Progenitor cell of endocrine pancreas (in vitro differentiated cells): ENCODE measurements at regions not wholly inside any gene's neighbourhood (a gene's known extent, or its start where the extent isn't known, plus 50 kb on each side); places are given as distances from the start of the nearest gene placed in this dataset.

ENCODE experiments used
- DNase-seq: peaks from one replicate; pipeline ENCODE4 v3.0.0; 2021; ENCODE audit warnings: low spot score; ENCODE audit not compliant: unreplicated experiment
- H3K27ac Mint-ChIP-seq: 2 replicates; pipeline ENCODE4 v1.8.0; 2021; ENCODE audit warnings: mild to moderate bottlenecking, moderate library complexity, mixed read lengths
- H3K27me3 Mint-ChIP-seq: 2 replicates; pipeline ENCODE4 v1.8.0; 2021; ENCODE audit warnings: mixed read lengths
- H3K36me3 Mint-ChIP-seq: 2 replicates; pipeline ENCODE4 v1.8.0; 2022; ENCODE audit warnings: mixed read lengths; ENCODE audit not compliant: insufficient read depth
- H3K4me1 Mint-ChIP-seq: 2 replicates; pipeline ENCODE4 v1.8.0; 2021; ENCODE audit warnings: low read depth, mixed read lengths
- H3K4me3 Mint-ChIP-seq: 2 replicates; pipeline ENCODE4 v1.8.0; 2021; ENCODE audit warnings: low read depth, mild to moderate bottlenecking, moderate library complexity, mixed read lengths
- H3K9me3 Mint-ChIP-seq: 2 replicates; pipeline ENCODE4 v1.8.0; 2021; ENCODE audit warnings: low read depth, mixed read lengths
- CTCF ChIP-seq: fragments of 200-600 bp; sonication (generic); IDR thresholded peaks from one replicate; pipeline ENCODE4 v1.5.0; 2021; ENCODE audit warnings: antibody characterized with exemption, mild to moderate bottlenecking; ENCODE audit not compliant: unreplicated experiment

- Mint-ChIP-seq H3K27ac (no peak overlapping the region), H3K4me3 (no peak overlapping the region), H3K36me3 (no peaks in the 10 kb centered on the region), H3K9me3 (no peaks in the 10 kb centered on the region), H3K4me1 (no peaks in the 10 kb centered on the region), H3K27me3 (peaks cover 32% of the 10 kb centered on the region)
- no peak for DNase-seq
- no peak for TF ChIP-seq CTCF
Measured at GRCh38 chr7:68133045-68133444, 1136.4 kb downstream of the TYW1 start.

GRCh38 chr7:68143345-68143744, 1146.7 kb downstream of the TYW1 start:
- no peak overlapping the region for H3K27ac Mint-ChIP-seq
- H3K4me3 Mint-ChIP-seq = no peak overlapping the region
- peaks cover 17% of the 10 kb centered on the region for H3K9me3 Mint-ChIP-seq
- no peaks in the 10 kb centered on the region for H3K4me1 Mint-ChIP-seq
- no peaks in the 10 kb centered on the region for H3K36me3 Mint-ChIP-seq
- DNase-seq = no peak
- peaks cover 7% of the 10 kb centered on the region for H3K27me3 Mint-ChIP-seq
- TF ChIP-seq CTCF = no peak

- H3K4me3 Mint-ChIP-seq = no peak overlapping the region
- no peak overlapping the region for H3K27ac Mint-ChIP-seq
- DNase-seq = no peak
- peaks cover 3% of the 10 kb centered on the region for H3K27me3 Mint-ChIP-seq
- no peaks in the 10 kb centered on the region for H3K4me1 Mint-ChIP-seq
- H3K9me3 Mint-ChIP-seq = peaks cover 17% of the 10 kb centered on the region
- TF ChIP-seq CTCF = no peak
- no peaks in the 10 kb centered on the region for H3K36me3 Mint-ChIP-seq
Measured at GRCh38 chr7:68146983-68147382, 1150.3 kb downstream of the TYW1 start.

- no peaks in the 10 kb centered on the region for H3K4me1 Mint-ChIP-seq
- no peak overlapping the region for H3K4me3 Mint-ChIP-seq
- no peak for TF ChIP-seq CTCF
- DNase-seq = no peak
- peaks cover 12% of the 10 kb centered on the region for H3K9me3 Mint-ChIP-seq
- no peaks in the 10 kb centered on the region for H3K36me3 Mint-ChIP-seq
- H3K27me3 Mint-ChIP-seq = peaks cover 3% of the 10 kb centered on the region
- no peak overlapping the region for H3K27ac Mint-ChIP-seq
Measured at GRCh38 chr7:68147614-68148238, 1151.1 kb downstream of the TYW1 start.

- DNase-seq = no peak
- H3K4me3 Mint-ChIP-seq = no peak overlapping the region
- H3K27ac Mint-ChIP-seq = no peak overlapping the region
- H3K4me1 Mint-ChIP-seq = no peaks in the 10 kb centered on the region
- no peaks in the 10 kb centered on the region for H3K36me3 Mint-ChIP-seq
- peaks cover 3% of the 10 kb centered on the region for H3K27me3 Mint-ChIP-seq
- H3K9me3 Mint-ChIP-seq = peaks cover 9% of the 10 kb centered on the region
- TF ChIP-seq CTCF = no peak
Measured at GRCh38 chr7:68148440-68148839, 1151.8 kb downstream of the TYW1 start.
